COLO668 (cell line): ENCODE measurements at regions not wholly inside any gene's neighbourhood (a gene's known extent, or its start where the extent isn't known, plus 50 kb on each side); places are given as distances from the start of the nearest gene placed in this dataset.
"Not testable (repeated sequence)": the region's sequence is repeated elsewhere in the genome, so short reads cannot be mapped to it uniquely, and the experiment has no call there.

Experiments used
- DNase-seq: peaks from one replicate; lab custom pipeline; 2025; ENCODE audit not compliant: unreplicated experiment; lab: John Stamatoyannopoulos, UW

DNA sequence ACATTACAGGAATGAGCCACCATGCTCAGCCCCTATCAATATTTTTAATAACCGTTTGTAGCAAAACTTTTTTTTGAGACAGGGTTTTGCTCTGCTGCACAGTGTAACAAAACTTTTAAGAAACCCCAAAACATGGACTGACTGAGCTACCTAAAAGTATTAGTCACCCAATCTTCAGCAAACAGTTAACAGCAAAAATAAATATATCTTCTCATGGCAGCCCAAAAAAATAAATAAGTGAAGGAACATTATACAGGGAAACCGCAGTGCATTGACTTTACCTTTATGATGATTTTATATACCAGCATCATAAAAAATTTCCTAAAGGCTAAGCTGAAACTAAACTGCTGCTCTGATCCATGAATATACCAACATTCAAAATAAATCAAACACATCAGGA lies 424.6 kb downstream of the METTL4 start:
- no peak for DNase-seq

DNA sequence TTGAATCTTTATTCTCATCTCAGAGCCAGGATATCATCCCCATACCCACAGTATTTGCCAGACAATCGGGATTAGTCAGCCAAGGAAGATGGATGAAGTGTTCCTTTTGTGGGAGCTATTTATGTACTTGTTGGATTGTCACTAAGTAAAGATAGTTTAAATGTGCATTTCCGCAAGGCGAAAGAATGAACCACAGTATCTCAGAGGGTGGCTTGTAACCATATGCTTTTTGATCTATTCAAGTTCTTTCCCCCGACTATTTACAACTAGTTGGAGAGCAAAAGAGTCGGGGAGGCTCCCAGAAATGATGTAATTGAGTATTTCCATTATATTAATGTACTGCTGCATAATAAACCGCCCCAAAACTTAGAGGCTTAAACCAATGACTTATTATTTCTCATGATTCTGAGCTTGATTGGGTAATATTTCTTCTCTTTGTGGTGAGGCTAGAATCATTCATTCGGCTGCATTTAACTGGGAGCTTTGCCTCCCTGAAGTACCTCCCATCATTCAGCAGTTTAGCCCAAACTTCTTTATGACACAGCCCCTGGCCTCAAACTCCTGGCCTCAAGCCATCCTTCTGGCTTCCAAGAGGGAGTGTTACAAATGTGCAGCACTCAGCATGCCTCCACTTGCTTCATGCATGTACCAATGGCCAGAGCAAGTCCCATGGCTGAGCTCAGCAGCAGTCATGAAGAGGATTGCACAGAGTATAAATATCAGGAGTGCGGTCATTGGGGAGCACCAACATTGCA lies 423.7 kb downstream of the METTL4 start:
- DNase-seq, result no peak

DNA sequence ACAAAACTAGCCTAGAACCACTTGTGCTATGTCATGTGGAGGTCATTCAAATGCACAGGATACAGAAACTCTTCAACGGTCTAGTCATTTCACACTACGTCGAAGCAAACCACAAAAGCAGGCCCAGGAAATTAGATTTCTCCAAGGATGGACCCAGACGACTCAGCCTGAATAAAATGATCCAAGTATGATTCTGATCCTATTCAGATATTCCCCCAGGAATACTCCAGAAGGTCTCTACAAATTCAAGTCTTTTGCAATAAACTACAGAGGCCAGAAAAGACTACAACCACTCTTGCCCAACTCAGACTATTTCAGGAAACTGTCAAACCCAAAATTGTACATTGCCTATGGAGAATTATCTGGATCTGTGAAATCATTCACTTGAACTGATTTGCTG lies 422.5 kb downstream of the METTL4 start:
- DNase-seq, result no peak

DNA sequence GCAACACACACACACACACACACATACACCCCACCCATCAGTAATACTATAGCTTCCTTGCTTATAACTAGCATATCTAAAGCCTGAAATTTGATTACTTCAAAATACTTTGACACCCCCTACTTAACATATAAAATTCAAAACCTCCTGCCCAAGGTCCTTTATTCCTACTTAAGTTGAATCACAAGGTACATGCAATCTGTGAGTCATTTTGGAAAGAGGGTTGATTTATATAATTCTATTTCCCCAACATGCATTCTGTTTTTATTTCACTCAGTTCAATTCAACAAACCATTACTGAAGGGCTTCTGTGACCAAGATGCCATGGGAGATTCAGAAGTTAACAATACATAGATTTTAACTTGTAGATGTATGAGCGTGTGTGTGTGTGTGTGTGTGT lies 420.7 kb downstream of the METTL4 start:
- DNase-seq, result no peak

DNA sequence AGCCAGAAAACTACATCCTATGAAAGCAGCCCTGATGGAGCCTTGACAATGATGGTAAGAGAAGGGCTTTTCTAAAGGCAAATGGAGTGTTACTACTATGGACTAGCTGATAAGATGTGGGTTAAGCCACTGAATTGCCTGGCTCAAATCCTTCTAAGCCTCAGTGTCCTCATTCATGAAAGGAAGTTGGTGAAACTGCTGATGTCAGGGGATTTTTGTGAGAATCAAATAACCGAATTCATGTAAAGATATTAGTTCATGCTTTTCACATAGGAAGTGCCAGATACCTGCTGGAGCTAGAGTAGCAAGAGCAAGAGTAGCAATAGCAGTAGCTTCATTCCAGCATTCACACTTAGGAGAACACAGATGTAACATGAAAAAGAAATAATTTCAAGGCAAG lies 417.0 kb downstream of the METTL4 start:
- DNase-seq, result no peak

DNA sequence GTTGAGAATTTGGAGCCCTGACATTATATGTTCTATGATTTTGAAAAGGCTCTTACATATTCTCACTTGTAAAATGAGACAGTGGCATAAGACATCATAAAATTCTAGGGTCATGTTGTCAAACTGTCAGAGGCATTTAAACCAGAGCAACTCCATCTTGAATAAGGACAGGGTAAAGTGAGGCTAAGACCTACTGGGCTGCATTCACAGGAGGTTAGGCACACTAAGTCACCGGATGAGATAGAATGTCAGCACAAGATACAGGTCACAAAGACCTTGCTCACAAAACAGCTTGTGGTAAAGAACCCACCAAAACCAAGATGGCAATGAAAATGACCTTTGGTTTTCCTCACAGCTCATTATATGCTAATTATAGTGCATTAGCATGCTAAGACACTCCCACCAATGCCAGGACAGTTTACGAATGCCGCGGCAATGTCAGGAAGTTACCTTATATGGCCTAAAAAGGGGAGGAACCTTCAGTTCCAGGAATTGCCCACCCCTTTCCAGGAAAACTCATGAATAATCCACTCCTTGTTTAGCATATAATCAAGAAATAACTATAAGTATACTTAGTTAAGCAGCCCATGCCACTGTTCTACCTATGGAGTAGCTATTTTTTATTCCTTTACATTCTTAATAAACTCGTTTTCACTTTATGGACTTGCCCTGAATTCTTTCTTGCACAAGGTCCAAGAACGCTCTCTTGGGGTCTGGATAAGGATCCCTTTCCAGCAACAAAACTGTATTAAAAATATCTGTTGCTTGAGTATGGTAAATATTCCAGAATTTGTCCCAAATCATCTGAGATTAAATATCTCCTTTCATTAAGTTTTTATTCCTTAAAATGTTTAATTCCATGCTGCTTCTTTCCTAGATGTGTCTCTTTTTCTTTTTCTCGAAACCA lies 406.4 kb downstream of the METTL4 start:
- DNase-seq, result no peak

DNA sequence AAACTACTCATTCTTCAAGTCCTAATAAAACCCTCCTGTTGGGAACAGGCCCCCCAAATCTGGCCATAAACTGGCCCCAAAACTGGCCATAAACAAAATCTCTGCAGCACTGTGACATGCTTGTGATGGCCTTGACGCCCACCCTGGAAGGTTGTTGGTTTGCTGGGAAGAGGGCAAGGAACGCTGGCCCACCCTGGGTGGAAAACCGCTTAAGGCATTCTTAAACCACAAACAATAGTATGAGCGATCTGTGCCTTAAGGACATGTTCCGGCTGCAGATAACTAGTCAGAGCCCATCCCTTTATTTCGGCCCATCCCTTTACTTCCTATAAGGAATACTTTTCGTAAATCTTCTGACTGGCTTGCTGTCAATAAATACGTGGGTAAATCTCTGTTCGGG lies 404.4 kb downstream of the METTL4 start:
- DNase-seq, result not testable (repeated sequence)

DNA sequence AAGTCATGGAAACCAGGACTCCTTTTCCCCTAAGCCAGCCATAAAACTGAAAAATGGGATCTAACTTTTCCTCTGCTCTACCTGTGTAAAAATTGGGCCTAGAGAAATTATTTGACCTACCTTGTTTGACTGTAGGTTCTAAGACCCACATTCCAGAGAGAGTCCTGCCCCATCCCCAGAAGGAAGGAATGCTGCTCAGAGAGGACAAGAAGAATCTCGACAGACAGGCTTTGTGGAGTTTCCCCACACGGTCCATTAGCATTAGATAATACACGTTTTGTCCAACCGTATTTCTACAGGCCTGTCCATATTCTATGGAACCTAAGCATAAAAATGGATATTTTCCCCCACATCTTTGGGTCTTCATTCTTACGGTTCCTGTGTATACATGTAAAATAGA lies 403.3 kb downstream of the METTL4 start:
- no peak for DNase-seq

DNA sequence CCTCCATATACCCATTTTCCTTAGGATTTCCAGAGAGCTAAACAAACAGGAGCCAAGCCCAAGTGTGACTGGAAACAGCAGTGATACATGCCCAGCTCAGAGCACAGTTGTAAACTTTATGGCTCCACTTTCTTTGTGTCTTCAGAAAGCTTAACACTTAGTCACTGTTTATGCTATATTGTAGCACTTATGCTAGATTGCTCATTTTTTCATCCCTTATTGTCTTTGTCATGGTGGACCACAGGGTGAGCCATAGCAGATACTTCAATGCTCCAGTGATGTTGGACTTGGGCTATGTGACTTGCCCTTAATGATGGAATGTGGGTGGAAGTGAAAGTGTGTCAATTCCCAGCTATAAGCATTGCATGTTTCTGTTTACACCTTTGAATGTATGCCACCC lies 401.6 kb downstream of the METTL4 start:
- DNase-seq, result no peak

DNA sequence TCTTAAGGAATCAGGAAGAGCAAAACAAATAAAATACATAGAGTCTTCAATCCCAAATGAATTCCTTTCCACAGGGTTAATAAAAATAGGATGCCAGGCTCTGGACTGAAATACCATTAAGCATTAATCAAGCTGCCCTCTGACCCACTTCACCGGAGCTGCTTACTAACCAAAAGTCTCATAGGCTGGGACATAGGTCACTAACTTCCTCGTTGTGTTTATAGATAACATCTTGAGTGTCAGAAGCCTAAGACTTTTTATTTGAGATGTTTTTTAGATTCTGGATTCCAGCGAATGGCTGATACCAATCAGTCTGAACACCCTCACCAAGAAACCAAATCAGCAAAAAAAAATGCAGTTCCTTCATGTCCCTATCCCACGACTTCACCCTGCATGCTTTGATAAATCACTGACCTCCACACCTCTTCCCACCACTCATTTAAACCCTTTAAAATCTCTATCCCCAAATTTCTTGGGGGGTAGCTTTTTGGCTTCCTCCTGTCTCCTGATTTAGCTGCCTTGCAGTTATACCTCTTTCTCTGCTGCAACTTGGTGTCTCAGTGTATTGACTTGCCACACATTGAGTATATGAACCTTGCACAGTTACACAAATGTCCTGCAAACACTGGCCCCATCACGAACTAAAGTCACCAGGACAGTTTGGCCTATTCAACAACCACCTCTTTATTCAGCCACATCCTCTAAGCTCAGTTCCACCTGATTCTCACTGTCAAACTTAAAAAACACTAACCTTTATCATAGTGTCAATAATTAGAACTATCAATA lies 399.3 kb downstream of the METTL4 start:
- no peak for DNase-seq

DNA sequence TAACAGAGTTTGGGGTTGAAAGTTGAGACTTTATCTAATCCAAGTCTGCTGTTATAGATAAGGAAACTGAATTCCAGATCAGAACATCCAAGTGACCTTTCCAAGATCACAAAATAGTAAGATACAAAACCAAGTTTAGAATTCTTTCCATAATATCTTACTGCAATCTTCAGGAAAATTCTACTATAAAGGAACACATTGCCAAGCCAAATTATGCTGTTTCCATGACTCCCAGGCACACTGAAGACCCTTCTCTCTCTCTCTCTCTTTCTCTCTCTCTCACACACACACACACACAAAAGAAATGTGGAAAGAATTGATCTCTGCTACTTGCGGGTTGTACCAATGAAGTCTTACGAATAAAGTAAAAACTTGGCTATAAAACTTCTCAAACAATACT lies 398.4 kb downstream of the METTL4 start:
- no peak for DNase-seq

DNA sequence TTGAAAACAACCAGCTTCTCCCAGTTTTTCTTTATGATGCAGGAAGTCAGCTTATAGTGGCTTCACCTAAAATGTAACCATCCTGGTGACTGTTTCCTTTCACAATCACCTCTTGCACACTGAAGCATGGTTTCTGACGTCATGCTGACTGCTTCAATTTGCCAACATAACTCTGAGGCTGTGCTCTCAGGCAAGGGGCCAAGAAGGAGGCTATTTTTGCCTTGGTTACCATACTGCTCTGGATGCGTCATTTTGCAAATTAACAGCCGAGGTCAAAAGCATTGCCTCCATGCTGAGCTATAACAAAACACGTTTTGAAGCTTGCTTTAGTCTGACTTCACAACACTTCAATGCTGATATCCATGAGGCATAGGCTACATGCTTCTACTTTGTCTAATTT lies 397.8 kb downstream of the METTL4 start:
- DNase-seq, result no peak

DNA sequence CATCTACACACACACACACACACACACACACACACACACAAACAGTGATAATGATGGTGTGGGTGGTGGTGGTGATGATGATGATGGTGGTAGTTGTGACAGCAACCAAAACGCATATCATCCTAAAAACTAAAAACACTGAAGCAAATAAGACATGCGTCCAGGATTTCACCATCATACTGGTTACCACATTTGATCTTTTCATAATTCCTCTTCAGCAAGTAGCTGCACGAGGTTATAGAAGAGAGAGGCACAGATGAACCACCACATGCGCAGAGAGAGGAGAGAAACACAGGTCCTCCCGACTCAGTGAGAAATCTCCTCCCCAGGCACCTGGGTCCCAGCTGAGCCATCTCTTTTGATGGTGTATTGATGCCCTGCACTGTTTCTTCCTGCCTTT lies 393.3 kb downstream of the METTL4 start:
- no peak for DNase-seq

DNA sequence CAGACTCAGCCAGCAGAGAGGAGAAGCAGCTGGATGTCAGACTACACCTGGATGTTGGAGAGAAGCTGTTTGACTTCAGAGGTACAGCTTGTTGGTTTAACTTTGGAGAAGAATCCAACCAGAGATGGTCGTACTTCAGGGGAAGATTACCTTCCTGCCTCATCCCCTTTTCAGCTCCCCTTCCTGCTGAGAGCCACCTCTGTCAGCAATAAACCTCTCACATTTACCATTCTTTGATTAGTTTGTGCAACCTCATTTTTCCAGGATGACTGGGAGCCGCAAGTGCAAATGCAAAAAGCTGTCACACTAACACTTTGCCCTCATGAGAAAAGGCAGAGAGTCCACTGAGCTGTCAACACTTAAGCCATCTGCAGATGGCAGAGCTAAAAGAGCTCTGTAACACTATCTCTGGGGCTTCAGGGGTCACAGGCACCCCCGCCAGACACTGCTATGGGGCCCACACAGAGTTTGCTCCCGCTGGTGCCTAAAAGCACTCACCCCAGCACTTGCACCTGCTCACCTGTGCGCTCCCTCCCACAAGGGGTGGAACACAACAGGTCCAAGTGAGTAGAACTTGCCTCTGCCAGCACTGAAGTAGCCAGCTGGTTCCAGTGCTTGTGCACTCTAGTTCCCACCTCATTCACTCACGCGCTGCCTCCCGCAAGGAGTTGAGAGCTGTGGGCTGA lies 391.7 kb downstream of the METTL4 start:
- DNase-seq, result no peak

DNA sequence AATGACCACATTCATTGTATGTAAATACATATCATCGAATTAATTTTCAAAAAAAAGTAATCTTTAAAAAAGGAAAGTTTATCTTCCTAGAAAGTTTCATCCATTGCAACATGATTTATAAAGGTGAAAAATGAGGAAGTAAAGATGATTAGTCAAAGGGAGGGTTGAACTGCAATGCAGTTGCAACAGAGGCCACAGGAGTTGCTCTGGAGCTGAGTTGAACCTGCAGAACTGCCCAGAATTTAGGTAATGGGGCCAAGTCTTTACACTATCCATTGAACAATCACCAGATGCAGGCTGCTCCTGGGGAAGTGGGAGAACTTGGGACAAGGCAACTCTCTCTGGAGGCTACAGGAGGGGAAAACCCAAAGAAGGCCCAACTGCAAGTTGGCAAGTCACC lies 390.7 kb downstream of the METTL4 start:
- DNase-seq, result no peak

DNA sequence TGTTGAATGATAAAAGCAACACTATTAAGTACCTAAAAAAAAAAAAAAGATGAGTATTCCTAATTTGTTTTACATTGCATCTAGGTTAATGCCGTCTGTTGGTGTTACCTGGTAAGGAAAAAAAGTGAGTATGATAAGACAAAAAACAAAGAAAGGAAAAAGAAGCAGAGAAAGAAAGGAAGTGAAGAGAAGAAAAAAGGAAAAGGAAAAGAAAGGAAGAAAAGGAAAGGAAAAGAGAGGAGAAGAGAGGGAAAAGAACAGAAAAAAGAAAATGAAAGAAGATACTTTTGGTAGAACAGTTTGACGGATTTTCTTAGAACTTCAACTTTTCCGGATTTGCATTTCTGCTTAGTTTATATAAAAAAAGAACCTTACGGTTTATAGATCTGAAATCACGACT lies 387.9 kb downstream of the METTL4 start:
- no peak for DNase-seq

DNA sequence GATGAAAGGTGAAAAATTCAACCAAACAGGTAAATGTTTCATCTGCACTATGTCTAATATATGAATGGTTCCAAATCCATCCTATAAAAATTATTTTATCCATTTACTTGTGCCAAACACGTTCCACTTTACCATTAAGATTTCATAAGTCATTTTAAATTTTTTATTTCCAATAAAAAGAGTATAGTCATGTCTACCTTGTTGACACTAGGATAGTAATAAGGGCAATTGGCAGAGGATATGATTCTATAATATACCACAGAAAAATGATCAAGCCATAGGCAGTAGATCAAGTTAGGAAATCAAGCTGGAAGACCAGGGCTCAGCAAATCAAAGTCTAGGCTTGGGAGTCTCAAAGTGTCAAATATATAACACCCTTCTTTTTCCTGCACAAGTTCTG lies 384.3 kb downstream of the METTL4 start:
- DNase-seq, result no peak

DNA sequence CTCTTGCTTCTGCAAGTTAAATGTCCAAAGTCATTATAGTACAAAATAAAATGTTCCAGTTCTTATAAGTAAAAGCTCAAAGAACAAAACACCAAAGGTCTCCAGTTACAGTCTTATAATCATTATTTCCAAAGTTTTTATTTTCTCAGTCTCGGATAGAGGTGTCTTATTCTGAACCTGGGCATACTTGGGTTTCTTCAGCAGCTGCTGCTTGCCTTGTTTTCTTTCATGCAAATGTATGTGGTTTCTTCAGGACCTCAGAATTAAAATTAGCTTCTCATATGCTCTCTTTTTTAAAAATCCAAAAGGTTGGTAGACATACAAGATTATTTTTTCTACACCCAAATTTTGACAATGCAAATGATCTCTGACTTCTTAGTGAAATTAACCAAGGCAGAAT lies 383.0 kb downstream of the METTL4 start:
- DNase-seq, result no peak

DNA sequence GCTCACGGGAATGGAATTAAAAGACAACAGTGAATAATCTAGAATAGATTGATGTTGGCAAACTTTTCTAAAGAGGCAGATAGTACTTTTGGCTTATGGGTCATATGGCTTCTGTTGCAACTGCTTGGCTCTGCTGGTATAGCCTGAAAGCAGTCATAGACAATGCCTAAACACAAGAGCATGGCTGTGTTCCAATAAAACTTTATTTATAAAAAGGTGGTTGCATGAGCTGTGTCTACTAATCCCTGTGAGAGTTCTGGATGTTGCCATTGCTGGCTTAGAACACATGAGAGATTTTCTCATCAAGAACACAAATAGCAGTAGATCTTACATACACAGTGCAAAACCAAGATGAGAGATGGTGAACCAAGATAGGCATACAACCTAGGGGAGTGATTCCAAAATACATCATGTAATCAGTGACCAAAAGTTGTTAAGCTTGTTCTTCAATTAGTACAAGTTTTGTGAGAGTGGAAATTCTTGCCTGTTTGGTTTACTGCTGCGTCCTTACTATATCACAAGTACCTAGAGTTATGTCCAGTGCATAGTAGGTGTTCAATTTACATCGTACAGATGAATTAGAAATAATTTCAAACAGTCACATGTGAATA lies 380.0 kb downstream of the METTL4 start:
- no peak for DNase-seq

DNA sequence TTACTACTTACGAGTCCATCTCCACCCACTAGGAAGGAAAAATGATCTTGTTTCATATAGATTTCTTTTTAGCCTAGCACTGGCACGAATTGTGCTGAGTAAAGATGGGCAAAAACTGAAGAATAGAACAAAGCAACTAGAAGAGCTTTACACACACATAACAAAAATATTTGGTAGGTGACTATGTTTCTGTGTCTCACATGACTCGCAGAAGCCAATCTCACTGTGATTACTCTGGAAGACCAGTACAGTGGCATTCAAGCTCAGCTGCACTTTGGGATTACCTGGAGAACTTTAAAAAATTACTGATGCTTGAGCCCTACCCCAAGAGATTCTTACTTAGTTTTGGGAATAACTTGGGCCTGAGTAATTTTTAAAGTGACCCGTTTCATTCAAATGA lies 378.7 kb downstream of the METTL4 start:
- no peak for DNase-seq

DNA sequence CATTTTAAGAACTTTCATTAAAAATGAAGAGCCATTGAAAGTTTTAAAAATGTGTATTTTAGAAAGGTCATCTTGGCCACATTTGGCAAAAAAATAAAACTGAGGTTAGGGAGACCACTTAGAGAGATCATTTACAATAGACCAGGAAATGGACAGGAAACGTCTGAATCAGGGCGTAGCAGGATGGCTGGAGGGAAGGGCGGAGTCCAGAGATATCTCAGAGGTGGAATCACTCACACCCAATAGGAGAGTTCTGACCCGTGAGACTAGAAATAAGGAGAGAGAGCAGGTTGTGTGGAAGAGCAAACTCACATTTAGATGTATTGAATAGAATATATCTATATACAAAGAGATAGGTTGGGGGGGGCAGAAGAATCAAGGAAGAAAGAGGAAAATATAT lies 373.4 kb downstream of the METTL4 start:
- DNase-seq, result no peak
